GM23248 (cell line): ENCODE measurements at regions not wholly inside any gene's neighbourhood (a gene's known extent, or its start where the extent isn't known, plus 50 kb on each side); places are given as distances from the start of the nearest gene placed in this dataset.

ENCODE experiments used
- DNase-seq: peaks from one replicate; pipeline ENCODE4 v3.0.0-alpha.2; 2015
- H2AFZ ChIP-seq: fragments of 200-600 bp; sonication (generic); 2 replicates; pipeline ENCODE4 v1.6.1; 2016; ENCODE audit warnings: antibody characterized with exemption
- H3F3A ChIP-seq: fragments of 200-600 bp; sonication (generic); 2 replicates; pipeline ENCODE4 v1.6.1; 2016; ENCODE audit warnings: mild to moderate bottlenecking, antibody characterized with exemption, mixed run types; ENCODE audit not compliant: insufficient read depth
- H3K27ac ChIP-seq: fragments of 200-600 bp; sonication (generic); 2 replicates; pipeline ENCODE4 v1.5.1; 2016; ENCODE audit warnings: mild to moderate bottlenecking
- H3K27me3 ChIP-seq: fragments of 200-600 bp; sonication (generic); replicated peaks from 2 replicates; pipeline ENCODE4 v1.6.1; 2016; ENCODE audit warnings: mild to moderate bottlenecking; ENCODE audit not compliant: insufficient read depth
- H3K36me3 ChIP-seq: fragments of 200-600 bp; sonication (generic); 2 replicates; pipeline ENCODE4 v1.6.1; 2016; ENCODE audit warnings: low read depth, mild to moderate bottlenecking
- H3K4me1 ChIP-seq: fragments of 200-600 bp; sonication (generic); 2 replicates; pipeline ENCODE4 v1.6.1; 2016; ENCODE audit warnings: mild to moderate bottlenecking; ENCODE audit not compliant: insufficient read depth
- H3K4me2 ChIP-seq: fragments of 200-600 bp; sonication (generic); one replicate; pipeline ENCODE4 v1.6.1; 2016; ENCODE audit warnings: mild to moderate bottlenecking; ENCODE audit not compliant: unreplicated experiment
- H3K4me3 ChIP-seq: fragments of 200-600 bp; sonication (generic); 2 replicates; pipeline ENCODE4 v1.5.1; 2016; ENCODE audit warnings: mild to moderate bottlenecking
- H3K79me2 ChIP-seq: fragments of 200-600 bp; sonication (generic); 2 replicates; pipeline ENCODE4 v1.6.1; 2016; ENCODE audit warnings: mild to moderate bottlenecking; ENCODE audit not compliant: insufficient read depth
- H3K9ac ChIP-seq: fragments of 200-600 bp; sonication (generic); 2 replicates; pipeline ENCODE4 v1.6.1; 2016; ENCODE audit warnings: mild to moderate bottlenecking
- H3K9me2 ChIP-seq: fragments of 200-600 bp; sonication (generic); 2 replicates; pipeline ENCODE4 v1.6.1; 2016; ENCODE audit warnings: mixed run types, mild to moderate bottlenecking, moderate library complexity; ENCODE audit not compliant: insufficient read depth
- H3K9me3 ChIP-seq: fragments of 200-600 bp; sonication (generic); one replicate; pipeline ENCODE4 v1.6.1; 2017; ENCODE audit warnings: low read depth
- H4K20me1 ChIP-seq: fragments of 200-600 bp; sonication (generic); 2 replicates; pipeline ENCODE4 v1.6.0; 2016; ENCODE audit not compliant: insufficient read depth
- EZH2 ChIP-seq: fragments of 200-600 bp; sonication (generic); IDR thresholded peaks from 2 replicates; pipeline ENCODE4 v1.6.1; 2018; ENCODE audit warnings: antibody characterized with exemption, mild to moderate bottlenecking; ENCODE audit not compliant: insufficient read depth, poor library complexity, severe bottlenecking
- EZH2phosphoT487 ChIP-seq: fragments of 200-600 bp; sonication (generic); IDR thresholded peaks from 2 replicates; pipeline ENCODE4 v1.6.1; 2018; ENCODE audit warnings: antibody characterized with exemption, moderate library complexity, mild to moderate bottlenecking, low read depth; ENCODE audit not compliant: insufficient read depth
- WGBS, 2 experiments: methylation state at CpG; one replicate each; pipeline ENCODE4 v1.1.6; 2015 to 2017; ENCODE audit warnings: low lambda C conversion rate in 2 of 2, low coverage in 1 of 2; ENCODE audit errors: missing lambda C conversion rate in 2 of 2; 5-methylcytosine and 5-hydroxymethylcytosine counted together
- in situ Hi-C: fragments of 300-500 bp; cut with MboI; formaldehyde crosslinking; loops from 2 replicates; pipeline ENCODE4 v1.15.0; 2020

- Histone ChIP-seq H3K79me2 (no peaks in the 10 kb centered on the region), H4K20me1 (no peaks in the 10 kb centered on the region), H3K9me2 (0 out of 2 replicates have a peak, but pooled peaks cover 5% of the 10 kb centered on the region), H3K9me3 (no peaks in the 10 kb centered on the region), H2AFZ (no peak overlapping the region), H3K9ac (no peak overlapping the region), H3K4me2 (no peak overlapping the region), H3F3A (no peaks in the 10 kb centered on the region), H3K36me3 (no peaks in the 10 kb centered on the region), H3K27ac (no peak overlapping the region), H3K4me3 (no peak overlapping the region), H3K27me3 (peaks cover 21% of the 10 kb centered on the region), H3K4me1 (0 out of 2 replicates have a peak, but pooled peaks cover 7% of the 10 kb centered on the region)
- no peak for DNase-seq
- in situ Hi-C loops = no loop called here
- TF ChIP-seq EZH2 (no peak), EZH2phosphoT487 (no peak)
These were observed 461.6 kb upstream of the ID4 start for GRCh38 chr6:19375613-19376012.

GRCh38 chr6:19377722-19378121 lies 459.4 kb upstream of the ID4 start:
- H3K36me3 ChIP-seq = no peaks in the 10 kb centered on the region
- no peak overlapping the region for H3K4me3 ChIP-seq
- DNase-seq = no peak
- H4K20me1 ChIP-seq = no peaks in the 10 kb centered on the region
- H3K79me2 ChIP-seq = no peaks in the 10 kb centered on the region
- H3K4me2 ChIP-seq = no peak overlapping the region
- in situ Hi-C loops = no loop called here
- WGBS, 2 experiments = 82 to 89% methylated on average over 3 of the region's 3 CpGs
- no peak overlapping the region for H3K27ac ChIP-seq
- no peak overlapping the region for H2AFZ ChIP-seq
- no peak overlapping the region for H3K9ac ChIP-seq
- 0 out of 2 replicates have a peak, but pooled peaks cover 9% of the 10 kb centered on the region for H3K4me1 ChIP-seq
- TF ChIP-seq EZH2phosphoT487 (no peak), EZH2 (no peak)
- no peaks in the 10 kb centered on the region for H3F3A ChIP-seq
- H3K9me2 ChIP-seq = 0 out of 2 replicates have a peak, but pooled peaks cover 5% of the 10 kb centered on the region
- H3K9me3 ChIP-seq = no peaks in the 10 kb centered on the region
- H3K27me3 ChIP-seq = peaks cover 7% of the 10 kb centered on the region

GRCh38 chr6:19380293-19380692 lies 456.9 kb upstream of the ID4 start:
- H2AFZ ChIP-seq = 0 out of 2 replicates have a peak overlapping the region, but pooled peaks have one; percentile 3
- no peak overlapping the region for H3K27ac ChIP-seq
- no peak overlapping the region for H3K4me3 ChIP-seq
- in situ Hi-C loops = no loop called here
- H3K27me3 ChIP-seq = peaks cover 7% of the 10 kb centered on the region
- 0 out of 2 replicates have a peak, but pooled peaks cover 9% of the 10 kb centered on the region for H3K4me1 ChIP-seq
- no peaks in the 10 kb centered on the region for H4K20me1 ChIP-seq
- WGBS, 2 experiments = 31 to 37% methylated on average over 2 of the region's 2 CpGs
- TF ChIP-seq EZH2 (no peak), EZH2phosphoT487 (no peak)
- H3K4me2 ChIP-seq = no peak overlapping the region
- no peaks in the 10 kb centered on the region for H3F3A ChIP-seq
- H3K36me3 ChIP-seq = no peaks in the 10 kb centered on the region
- H3K79me2 ChIP-seq = no peaks in the 10 kb centered on the region
- no peaks in the 10 kb centered on the region for H3K9me3 ChIP-seq
- peak; percentile 52 for DNase-seq
- 0 out of 2 replicates have a peak, but pooled peaks cover 5% of the 10 kb centered on the region for H3K9me2 ChIP-seq
- H3K9ac ChIP-seq = no peak overlapping the region

- WGBS, 2 experiments = 83 to 84% methylated on average over 3 of the region's 3 CpGs
- H2AFZ ChIP-seq = no peak overlapping the region
- H3K9ac ChIP-seq = no peak overlapping the region
- no peaks in the 10 kb centered on the region for H3K36me3 ChIP-seq
- no peak overlapping the region for H3K4me2 ChIP-seq
- TF ChIP-seq EZH2phosphoT487 = no peak
- TF ChIP-seq EZH2 = no peak
- H4K20me1 ChIP-seq = no peaks in the 10 kb centered on the region
- H3K79me2 ChIP-seq = no peaks in the 10 kb centered on the region
- in situ Hi-C loops = no loop called here
- 0 out of 2 replicates have a peak, but pooled peaks cover 5% of the 10 kb centered on the region for H3K9me2 ChIP-seq
- H3K27ac ChIP-seq = no peak overlapping the region
- H3F3A ChIP-seq = no peaks in the 10 kb centered on the region
- no peaks in the 10 kb centered on the region for H3K27me3 ChIP-seq
- DNase-seq = no peak
- H3K4me3 ChIP-seq = no peak overlapping the region
- H3K4me1 ChIP-seq = 0 out of 2 replicates have a peak, but pooled peaks cover 9% of the 10 kb centered on the region
- H3K9me3 ChIP-seq = no peaks in the 10 kb centered on the region
These were observed 454.5 kb upstream of the ID4 start for GRCh38 chr6:19382676-19383075.

- TF ChIP-seq EZH2phosphoT487 (no peak), EZH2 (no peak)
- no peak overlapping the region for H3K9ac ChIP-seq
- no peaks in the 10 kb centered on the region for H3F3A ChIP-seq
- in situ Hi-C loops = no loop called here
- H3K4me1 ChIP-seq = peaks cover 6% of the 10 kb centered on the region; the same call in 1 of the 2 replicates
- DNase-seq = peak; percentile 11
- no peak overlapping the region for H3K4me2 ChIP-seq
- no peak overlapping the region for H2AFZ ChIP-seq
- no peak overlapping the region for H3K27ac ChIP-seq
- no peaks in the 10 kb centered on the region for H3K79me2 ChIP-seq
- no peak overlapping the region for H3K4me3 ChIP-seq
- H3K9me3 ChIP-seq = no peaks in the 10 kb centered on the region
- H3K36me3 ChIP-seq = no peaks in the 10 kb centered on the region
- WGBS, 2 experiments = 55 to 60% methylated on average over 2 of the region's 2 CpGs
- H4K20me1 ChIP-seq = no peaks in the 10 kb centered on the region
- no peaks in the 10 kb centered on the region for H3K9me2 ChIP-seq
- H3K27me3 ChIP-seq = no peaks in the 10 kb centered on the region
These were observed 445.2 kb upstream of the ID4 start for GRCh38 chr6:19391926-19392325.
